T-helper 17 cell (primary cell): ENCODE measurements at regions not wholly inside any gene's neighbourhood (a gene's known extent, or its start where the extent isn't known, plus 50 kb on each side); places are given as distances from the start of the nearest gene placed in this dataset.
A peak's percentile ranks its signal among the peaks of the same experiment; 100 is the strongest.
"Not testable (repeated sequence)": the region's sequence is repeated elsewhere in the genome, so short reads cannot be mapped to it uniquely, and the experiment has no call there.

Experiments used
- ATAC-seq: fragments of 150-1000 bp; cut with Tn5 transposase; 2 replicates; pipeline ENCODE4 v1.10.0; 2021; ENCODE audit warnings: mild to moderate bottlenecking, moderate library complexity
- DNase-seq, 3 donors: peaks; one replicate each; pipeline versions ENCODE4 v3.0.0 to v3.0.0-alpha.2; 2020 to 2021
- H3K9me3 ChIP-seq: one replicate; pipeline ENCODE4 v1.7.0; 2013; ENCODE audit warnings: low read length, mild to moderate bottlenecking; ENCODE audit not compliant: control insufficient read depth, poor library complexity, severe bottlenecking
- H3K27ac Mint-ChIP-seq: one replicate; pipeline ENCODE4 v1.8.0; 2022; ENCODE audit warnings: mild to moderate bottlenecking, moderate library complexity, mixed read lengths
- H3K27me3 Mint-ChIP-seq: one replicate; pipeline ENCODE4 v1.8.0; 2022; ENCODE audit warnings: mixed read lengths
- H3K36me3 Mint-ChIP-seq: one replicate; pipeline ENCODE4 v1.8.0; 2022; ENCODE audit warnings: low read depth, mixed read lengths
- H3K4me1 Mint-ChIP-seq: one replicate; pipeline ENCODE4 v1.8.0; 2022; ENCODE audit warnings: mild to moderate bottlenecking, mixed read lengths
- H3K4me3 Mint-ChIP-seq: one replicate; pipeline ENCODE4 v1.8.0; 2022; ENCODE audit warnings: mild to moderate bottlenecking, moderate library complexity, mixed read lengths

DNA sequence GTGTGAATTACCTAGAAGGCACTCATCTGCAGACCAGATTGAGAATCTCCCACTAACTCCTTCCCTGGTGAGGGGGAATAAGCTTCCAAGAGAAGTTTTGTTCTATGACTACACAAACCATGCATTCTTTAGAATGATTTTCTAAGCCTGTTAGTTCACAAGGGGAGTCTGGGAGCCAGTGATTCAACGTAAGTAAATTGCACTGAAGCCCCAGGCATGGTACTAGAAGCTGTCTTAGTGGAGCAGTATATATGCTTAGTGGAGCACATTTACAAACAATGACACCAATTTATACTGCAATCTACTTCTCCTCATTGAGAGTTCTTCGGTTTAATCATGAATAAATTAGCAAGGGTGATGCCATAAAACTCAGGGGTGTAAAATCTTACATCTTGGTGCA is 209.9 kb upstream of the LRRC61 start:
- ATAC-seq, DNase-seq, H3K9me3 ChIP-seq, H3K4me1 Mint-ChIP-seq, H3K27ac Mint-ChIP-seq, H3K4me3 Mint-ChIP-seq, H3K36me3 Mint-ChIP-seq, H3K27me3 Mint-ChIP-seq: not testable (repeated sequence)

DNA sequence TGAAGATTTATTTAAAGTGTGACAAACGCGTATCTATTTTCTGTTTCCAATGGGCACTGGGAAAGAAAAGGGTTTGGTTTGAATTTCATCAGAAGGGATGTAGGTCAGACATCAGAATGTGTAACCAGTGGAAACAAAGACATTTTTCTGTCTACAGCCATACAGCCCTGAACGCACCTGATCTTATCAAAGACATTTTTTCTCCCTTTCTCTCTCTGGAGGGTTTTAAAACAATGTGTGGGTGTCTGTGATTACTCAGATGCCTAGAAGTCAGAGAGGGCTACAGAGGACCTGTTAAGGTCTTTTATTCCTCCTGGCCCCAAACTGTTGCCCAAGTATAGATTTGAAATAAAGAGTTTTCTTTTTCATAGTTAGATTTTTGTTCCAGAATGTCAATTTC is 208.6 kb upstream of the LRRC61 start:
- H3K4me3 Mint-ChIP-seq, H3K36me3 Mint-ChIP-seq, H3K4me1 Mint-ChIP-seq, H3K27ac Mint-ChIP-seq, H3K9me3 ChIP-seq, ATAC-seq, DNase-seq, H3K27me3 Mint-ChIP-seq: not testable (repeated sequence)

GRCh38 chr7:150119966-150120365 is 203.2 kb upstream of the LRRC61 start:
- H3K27ac Mint-ChIP-seq, H3K9me3 ChIP-seq, DNase-seq, H3K36me3 Mint-ChIP-seq, ATAC-seq, H3K4me3 Mint-ChIP-seq, H3K27me3 Mint-ChIP-seq, H3K4me1 Mint-ChIP-seq: not testable (repeated sequence)

GRCh38 chr7:150125831-150126230 is 197.3 kb upstream of the LRRC61 start:
- H3K27me3 Mint-ChIP-seq, H3K9me3 ChIP-seq, DNase-seq, H3K27ac Mint-ChIP-seq, H3K36me3 Mint-ChIP-seq, H3K4me3 Mint-ChIP-seq, H3K4me1 Mint-ChIP-seq, ATAC-seq: not testable (repeated sequence)

GRCh38 chr7:150134451-150134850 is 188.7 kb upstream of the LRRC61 start:
- ATAC-seq, H3K4me1 Mint-ChIP-seq, H3K27ac Mint-ChIP-seq, H3K36me3 Mint-ChIP-seq, H3K4me3 Mint-ChIP-seq, H3K9me3 ChIP-seq, H3K27me3 Mint-ChIP-seq, DNase-seq: not testable (repeated sequence)

GRCh38 chr7:150135620-150136190 is 187.4 kb upstream of the LRRC61 start:
- H3K36me3 Mint-ChIP-seq, result not testable (repeated sequence)

DNA sequence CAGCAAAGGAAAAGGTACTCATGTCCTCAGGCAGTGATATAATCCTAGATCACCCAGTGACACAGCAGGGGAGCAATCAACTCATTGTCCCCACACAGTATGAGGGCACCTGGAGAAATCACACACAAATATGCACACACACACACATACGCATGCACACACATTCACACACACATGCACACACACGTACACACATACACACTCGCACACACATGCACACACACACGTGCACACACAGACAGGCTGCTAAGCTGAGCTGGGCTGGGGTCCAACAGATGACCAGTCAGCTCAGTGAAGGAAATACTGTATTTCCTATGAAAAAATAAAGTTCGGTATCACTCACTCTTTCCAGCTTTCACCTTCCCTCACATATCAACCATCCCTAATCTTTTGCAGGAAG is 183.3 kb upstream of the LRRC61 start:
- not testable (repeated sequence) for H3K27ac Mint-ChIP-seq, ATAC-seq, H3K4me3 Mint-ChIP-seq, H3K9me3 ChIP-seq, H3K27me3 Mint-ChIP-seq, H3K36me3 Mint-ChIP-seq, DNase-seq, H3K4me1 Mint-ChIP-seq

More at GRCh38 chr7:150135620-150136190, 187.4 kb upstream of the LRRC61 start:
- DNase-seq, H3K27me3 Mint-ChIP-seq, H3K4me1 Mint-ChIP-seq, ATAC-seq, H3K4me3 Mint-ChIP-seq, H3K9me3 ChIP-seq: not testable (repeated sequence)
- H3K27ac Mint-ChIP-seq, result peak overlapping the region; percentile 37

DNA sequence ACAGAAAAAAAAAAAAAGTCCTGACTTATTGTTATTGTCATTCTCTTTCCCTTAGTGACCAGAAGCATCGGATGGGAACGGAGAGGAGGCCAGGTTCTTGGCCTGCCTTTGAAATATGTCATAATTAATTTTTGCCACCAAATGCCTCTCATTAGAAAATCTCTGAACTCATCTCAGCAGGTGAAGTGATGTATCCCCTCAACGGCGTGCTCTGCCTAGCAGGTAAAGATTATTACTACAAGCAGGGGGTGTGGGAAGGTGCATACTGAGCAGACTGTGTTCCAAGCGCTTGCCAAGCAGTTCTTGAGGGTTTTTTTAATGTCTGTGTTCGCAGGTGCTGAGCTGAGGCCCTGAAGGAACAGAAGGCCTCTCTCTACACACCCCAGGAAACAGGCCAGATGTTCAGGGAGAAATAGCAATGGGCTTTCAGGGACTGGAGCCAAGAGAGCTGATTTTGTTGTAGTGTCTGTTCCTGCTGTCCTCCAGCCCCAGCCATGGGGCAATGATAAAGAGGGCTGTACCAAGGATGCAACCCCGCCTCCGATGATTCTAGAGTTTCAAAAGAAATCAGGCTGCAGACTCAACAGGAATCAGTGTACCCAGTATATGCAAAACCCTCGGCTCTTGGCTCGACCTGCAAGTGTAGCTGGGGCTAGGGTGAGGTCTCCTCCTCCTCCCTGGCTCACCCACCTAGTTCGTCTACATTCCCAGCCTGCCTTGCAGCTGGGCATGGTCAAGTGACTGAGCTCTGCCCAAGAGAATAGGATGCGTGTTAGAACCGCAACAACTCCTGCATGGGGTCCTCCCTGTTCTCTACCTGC is 181.4 kb upstream of the LRRC61 start:
- not testable (repeated sequence) for H3K36me3 Mint-ChIP-seq, H3K4me3 Mint-ChIP-seq, H3K27me3 Mint-ChIP-seq, ATAC-seq, H3K9me3 ChIP-seq, H3K27ac Mint-ChIP-seq, H3K4me1 Mint-ChIP-seq, DNase-seq

- not testable (repeated sequence) for ATAC-seq
Observed at GRCh38 chr7:150146124-150146523, 177.0 kb upstream of the LRRC61 start.

DNA sequence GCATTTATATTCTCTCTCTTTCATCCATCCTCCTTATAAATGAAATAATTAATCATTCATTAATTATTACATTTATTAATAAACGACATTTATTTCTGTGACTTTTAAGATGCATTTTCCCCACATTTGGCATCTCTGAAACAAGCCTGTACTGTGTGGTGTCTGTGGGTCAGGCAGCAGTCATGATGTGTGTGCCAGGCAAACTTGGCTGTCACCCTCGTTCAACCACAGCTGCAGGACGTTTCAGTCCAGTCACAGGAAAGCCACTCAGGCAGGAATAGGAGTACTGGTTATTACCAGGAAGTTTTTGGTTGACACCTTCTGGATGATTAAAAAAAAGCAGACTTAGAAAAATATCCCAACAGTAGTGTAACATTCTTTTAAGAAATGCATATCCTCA is 175.6 kb upstream of the LRRC61 start:
- not testable (repeated sequence) for H3K4me1 Mint-ChIP-seq, H3K27me3 Mint-ChIP-seq, H3K27ac Mint-ChIP-seq, H3K9me3 ChIP-seq, DNase-seq, ATAC-seq, H3K4me3 Mint-ChIP-seq, H3K36me3 Mint-ChIP-seq

More at GRCh38 chr7:150146124-150146523, 177.0 kb upstream of the LRRC61 start:
- H3K9me3 ChIP-seq, H3K27ac Mint-ChIP-seq, H3K4me1 Mint-ChIP-seq, H3K27me3 Mint-ChIP-seq, DNase-seq, H3K4me3 Mint-ChIP-seq, H3K36me3 Mint-ChIP-seq: not testable (repeated sequence)

DNA sequence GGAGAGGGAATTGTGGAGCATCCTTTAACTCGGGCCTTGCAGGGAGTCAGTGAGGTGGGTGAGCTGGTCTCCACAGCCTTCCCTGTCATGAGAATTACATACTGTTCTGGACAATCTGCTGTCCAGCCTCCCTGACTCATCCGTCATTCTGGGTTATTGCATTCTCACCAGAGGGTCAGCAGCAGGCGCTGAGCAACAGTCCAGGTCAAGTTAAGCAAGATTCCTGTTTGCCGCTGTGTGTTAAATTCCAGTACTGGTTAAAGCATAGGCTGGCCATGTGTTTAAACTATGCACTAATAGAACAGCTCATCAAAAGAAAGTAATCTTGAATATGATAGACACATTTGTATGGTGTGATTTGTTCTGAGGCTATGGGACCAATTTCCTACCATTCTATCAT is 167.1 kb upstream of the LRRC61 start:
- H3K9me3 ChIP-seq, H3K4me3 Mint-ChIP-seq, DNase-seq, H3K27me3 Mint-ChIP-seq, ATAC-seq, H3K4me1 Mint-ChIP-seq, H3K36me3 Mint-ChIP-seq, H3K27ac Mint-ChIP-seq: not testable (repeated sequence)

DNA sequence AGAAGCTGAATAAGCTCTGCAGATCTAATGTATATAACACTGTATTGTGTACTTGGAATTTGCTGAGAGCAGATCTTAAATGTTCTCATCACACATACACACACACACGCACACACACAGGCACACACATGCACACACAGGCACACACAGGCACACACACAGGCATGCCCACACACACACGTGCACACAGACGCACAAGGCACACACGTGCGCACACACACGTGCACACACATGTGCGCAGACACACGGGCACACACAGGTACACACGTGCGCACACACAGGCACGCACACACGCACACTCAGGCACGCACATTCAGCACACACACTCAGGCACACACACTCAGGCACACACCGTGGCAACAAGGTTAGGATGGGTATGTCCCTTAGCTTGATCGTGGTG is 164.5 kb upstream of the LRRC61 start:
- not testable (repeated sequence) for H3K27ac Mint-ChIP-seq, DNase-seq, H3K27me3 Mint-ChIP-seq, H3K9me3 ChIP-seq, H3K4me3 Mint-ChIP-seq, ATAC-seq, H3K4me1 Mint-ChIP-seq, H3K36me3 Mint-ChIP-seq

DNA sequence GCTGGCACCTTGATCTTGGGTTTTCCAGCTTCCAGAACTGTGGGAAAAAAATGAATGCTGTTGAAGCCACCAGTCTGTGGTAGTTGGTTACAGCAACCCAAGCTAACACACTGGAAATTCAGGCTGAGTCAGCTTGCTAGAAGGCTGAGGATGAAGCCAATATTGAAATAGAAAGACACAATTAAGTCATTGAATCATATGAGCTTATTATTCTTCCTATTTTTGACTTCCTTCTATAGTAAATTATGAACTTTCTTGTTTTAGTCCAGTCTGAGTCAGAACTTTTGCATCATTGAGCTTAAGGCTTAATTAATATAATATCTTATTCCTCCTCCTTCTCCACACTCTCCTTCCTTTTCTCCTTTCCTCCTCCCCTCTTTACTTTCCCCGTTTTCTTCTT is 153.6 kb upstream of the LRRC61 start:
- H3K27me3 Mint-ChIP-seq, DNase-seq, H3K9me3 ChIP-seq, H3K4me3 Mint-ChIP-seq, H3K4me1 Mint-ChIP-seq, H3K36me3 Mint-ChIP-seq, ATAC-seq: not testable (repeated sequence)
- H3K27ac Mint-ChIP-seq, result peak overlapping the region; percentile 3

GRCh38 chr7:150169943-150170490 is 153.1 kb upstream of the LRRC61 start:
- not testable (repeated sequence) for H3K27me3 Mint-ChIP-seq, ATAC-seq, H3K4me3 Mint-ChIP-seq, DNase-seq, H3K36me3 Mint-ChIP-seq, H3K4me1 Mint-ChIP-seq, H3K9me3 ChIP-seq
- H3K27ac Mint-ChIP-seq, result peak overlapping the region; percentile 3
